K562 (cell line): ENCODE measurements at regions not wholly inside any gene's neighbourhood (a gene's known extent, or its start where the extent isn't known, plus 50 kb on each side); places are given as distances from the start of the nearest gene placed in this dataset.

Source experiments
- ATAC-seq: fragments of 200-7000 bp; cut with Tn5 transposase; 3 replicates; pipeline ENCODE4 v1.9.1; 2020; ENCODE audit warnings: moderate library complexity
- BruUV-seq: library from RNA; stranded (reverse); fragments of 400-500 nt; replicated peaks from 2 replicates; lab custom pipeline; 2021; lab: Mats Ljungman, UMichigan
- CTCF ChIA-PET: fragments of 300-600 bp; formaldehyde crosslinking; extraction: SDS; loops from one replicate; lab custom pipeline; 2021; ENCODE audit warnings: low intra/inter-chr PET ratio; lab: Yijun Ruan, JAX
- POLR2A ChIA-PET: fragments of 300-600, 350-650 bp; sonication (Branson Sonifier 250); formaldehyde crosslinking; extraction: SDS; loops from one replicate; lab custom pipeline; 2021; ENCODE audit warnings: antibody characterized with exemption, inconsistent platforms; lab: Yijun Ruan, JAX
- DNase-seq, 4 experiments: peaks; one replicate each; pipeline versions ENCODE4 v3.0.0 to v3.0.0-alpha.2; 2011 to 2018; ENCODE audit warnings: low spot score in 3 of 4, mixed read lengths in 3 of 4; ENCODE audit errors: extremely low read depth in 1 of 4
- FAIRE-seq: peaks from 2 replicates; lab custom pipeline; 2011; peaks lifted over from hg19 to GRCh38; lab: Jason Lieb, UNC
- H2AFZ ChIP-seq: 2 replicates; pipeline ENCODE4 v1.6.0; 2011; ENCODE audit warnings: low read depth, low read length, control low read depth, inconsistent platforms
- H3K27ac ChIP-seq: fragments of 200-600 bp; 3 replicates; pipeline ENCODE4 v1.8.0; 2011; ENCODE audit warnings: low read depth, mild to moderate bottlenecking, control low read depth, inconsistent platforms, low read length, moderate library complexity, mixed read lengths; ENCODE audit errors: extremely low read depth
- H3K27me3 ChIP-seq, 2 experiments: fragments of 300-600 bp in 1 of 2; 2 replicates in 1 of 2; 3 replicates in 1 of 2; pipeline versions ENCODE4 v1.6.0 to v1.8.0; 2011; ENCODE audit warnings: inconsistent platforms in 2 of 2, low read length in 2 of 2, mild to moderate bottlenecking in 1 of 2, mixed read lengths in 1 of 2, moderate library complexity in 1 of 2; ENCODE audit not compliant: control insufficient read depth in 2 of 2, insufficient read depth in 2 of 2
- H3K36me3 ChIP-seq: fragments of 300-600 bp; 3 replicates; pipeline ENCODE4 v1.8.0; 2011; ENCODE audit warnings: mild to moderate bottlenecking, low read length, inconsistent platforms; ENCODE audit not compliant: control insufficient read depth, insufficient read depth
- H3K4me1 ChIP-seq, 2 experiments: fragments of 200-600 bp in 1 of 2; replicated peaks in 1 of 2; 2 replicates in 1 of 2; 3 replicates in 1 of 2; pipeline versions ENCODE4 v1.5.1 to v1.8.0; 2011; ENCODE audit warnings: inconsistent platforms in 2 of 2, low read length in 2 of 2, mild to moderate bottlenecking in 1 of 2, mixed read lengths in 1 of 2, moderate library complexity in 1 of 2; ENCODE audit not compliant: control insufficient read depth in 2 of 2, insufficient read depth in 2 of 2
- H3K4me2 ChIP-seq: 2 replicates; pipeline ENCODE4 v1.6.1; 2011; ENCODE audit warnings: low read length, control low read depth, inconsistent platforms, mixed read lengths; ENCODE audit not compliant: insufficient read depth
- H3K4me3 ChIP-seq: fragments of 200-600 bp; sonication (generic), shearing (Covaris generic); 2 replicates; pipeline ENCODE4 v1.5.1; 2016; ENCODE audit warnings: control low read depth, inconsistent platforms
- H3K79me2 ChIP-seq: fragments of 200-600 bp; 3 replicates; pipeline ENCODE4 v1.8.0; 2011; ENCODE audit warnings: low read length, inconsistent platforms; ENCODE audit not compliant: control insufficient read depth, insufficient read depth
- H3K9ac ChIP-seq, 2 experiments: 2 replicates each; pipeline versions ENCODE4 v1.6.0 to v1.6.1; 2011; ENCODE audit warnings: low read depth in 2 of 2, low read length in 2 of 2, control low read depth in 1 of 2, inconsistent platforms in 1 of 2, mild to moderate bottlenecking in 1 of 2, mixed read lengths in 1 of 2; ENCODE audit not compliant: insufficient read depth in 1 of 2
- H3K9me1 ChIP-seq: one replicate; pipeline ENCODE4 v1.6.0; 2011; ENCODE audit warnings: inconsistent platforms, mild to moderate bottlenecking, low read length, moderate library complexity; ENCODE audit not compliant: control insufficient read depth, insufficient read depth
- H3K9me3 ChIP-seq: replicated peaks from 2 replicates; pipeline ENCODE4 v1.5.1; 2011; ENCODE audit warnings: low read depth, low read length, inconsistent platforms; ENCODE audit not compliant: control insufficient read depth, insufficient read depth
- H4K20me1 ChIP-seq: replicated peaks from 2 replicates; pipeline ENCODE4 v1.6.1; 2011; ENCODE audit warnings: low read length, inconsistent platforms, mixed read lengths; ENCODE audit not compliant: control insufficient read depth, insufficient read depth
- ESRRB ChIP-seq: fragments of 250-450 bp; sonication (Bioruptor Pico); IDR thresholded peaks from 2 replicates; pipeline ENCODE4 v1.5.0; 2020; ENCODE audit warnings: mild to moderate bottlenecking, moderate library complexity, borderline replicate concordance
- SRF ChIP-seq, 2 experiments: fragments of 250-450, 450-650 bp in 1 of 2; sonication (Bioruptor Pico) in 1 of 2; sonication (generic) in 1 of 2; formaldehyde crosslinking; IDR thresholded peaks; 2 replicates each; pipeline versions ENCODE4 v1.5.0 to v1.5.1; 2020 to 2022; ENCODE audit warnings: mild to moderate bottlenecking in 1 of 2, missing genetic modification reagents in 1 of 2
- ZBTB40 ChIP-seq, 2 experiments: fragments of 450-650 bp in 1 of 2; sonication (generic) in 1 of 2; formaldehyde crosslinking in 1 of 2; IDR thresholded peaks; 2 replicates each; pipeline versions ENCODE4 v1.7.1 to v1.9.0; 2016 to 2022; ENCODE audit warnings: inconsistent platforms in 1 of 2, mild to moderate bottlenecking in 1 of 2, missing genetic modification reagents in 1 of 2
- ZNF431 ChIP-seq: sonication (generic); formaldehyde crosslinking; IDR thresholded peaks from 2 replicates; pipeline ENCODE4 v1.8.0; 2022; ENCODE audit warnings: mild to moderate bottlenecking, missing genetic modification reagents
- WGBS: fragments of 100-300 bp; shearing (Covaris generic); methylation state at CpG from one replicate; pipeline ENCODE4 v1.1.6; 2016; ENCODE audit warnings: low coverage, mixed read lengths; ENCODE audit not compliant: insufficient coverage; ENCODE audit errors: missing lambda C conversion rate; 5-methylcytosine and 5-hydroxymethylcytosine counted together
- in situ Hi-C: fragments of 300-500 bp; cut with MboI; formaldehyde crosslinking; loops from 4 replicates; pipeline ENCODE4 v1.15.0; 2018; ENCODE audit warnings: inconsistent platforms, mixed read lengths
- intact Hi-C: fragments of 100-400 bp; cut with micrococcal nuclease; formaldehyde crosslinking; loops from 2 replicates; pipeline ENCODE4 v1.14.2; 2022
- TF ChIP-seq, protein P1 (sequence below), 2 experiments: IDR thresholded peaks; 2 replicates each; pipeline ENCODE4 v1.6.1; 2011; ENCODE audit warnings: borderline replicate concordance in 1 of 2, control low read depth in 1 of 2, low read depth in 1 of 2, low read length in 1 of 2, mild to moderate bottlenecking in 1 of 2, mixed read lengths in 1 of 2, moderate library complexity in 1 of 2; ENCODE audit not compliant: insufficient read depth in 1 of 2, insufficient read length in 1 of 2, poor library complexity in 1 of 2, severe bottlenecking in 1 of 2; ENCODE audit errors: extremely low read depth in 1 of 2
- TF ChIP-seq, protein P2 (sequence below): fragments of 450-650 bp; IDR thresholded peaks from 2 replicates; pipeline ENCODE4 v1.7.0; 2016; ENCODE audit warnings: borderline replicate concordance

DNA sequence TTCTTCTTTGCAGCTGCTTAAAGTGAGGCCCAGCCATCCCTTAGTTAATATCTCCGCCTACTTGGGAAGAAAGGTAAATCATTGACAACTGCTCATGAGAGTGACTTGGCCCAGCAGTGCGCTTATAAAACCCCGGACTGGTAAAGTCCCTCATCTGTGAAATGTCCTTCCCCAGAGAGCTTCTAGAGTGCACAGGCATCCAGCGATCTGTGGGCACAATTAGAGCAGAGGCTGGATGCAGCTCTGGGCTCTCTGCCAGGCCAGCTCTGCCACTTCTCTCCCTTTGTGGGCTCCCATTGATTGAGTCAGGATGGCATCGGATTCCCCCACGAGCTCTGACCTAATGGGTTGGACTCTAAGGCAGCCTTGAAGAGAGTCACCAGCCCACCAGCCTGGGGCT lies 219.0 kb upstream of the LINGO1 start:
- no peak for ATAC-seq
- in situ Hi-C loops = no loop called here
- H3K27me3 ChIP-seq = peaks cover 28 to 35% of the 10 kb centered on the region in 2 experiments
- TF ChIP-seq, protein P1, sequence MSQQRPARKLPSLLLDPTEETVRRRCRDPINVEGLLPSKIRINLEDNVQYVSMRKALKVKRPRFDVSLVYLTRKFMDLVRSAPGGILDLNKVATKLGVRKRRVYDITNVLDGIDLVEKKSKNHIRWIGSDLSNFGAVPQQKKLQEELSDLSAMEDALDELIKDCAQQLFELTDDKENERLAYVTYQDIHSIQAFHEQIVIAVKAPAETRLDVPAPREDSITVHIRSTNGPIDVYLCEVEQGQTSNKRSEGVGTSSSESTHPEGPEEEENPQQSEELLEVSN (IDR thresholded peaks at IDR 0.05; ENCODE audit: borderline replicate concordance in 1 of 2, extremely low read depth in 1 of 2, insufficient read depth in 1 of 2, insufficient read length in 1 of 2, low read depth in 1 of 2, low read length in 1 of 2, poor library complexity in 1 of 2, severe bottlenecking in 1 of 2) = no peak
- no peak for TF ChIP-seq ZBTB40 (IDR thresholded peaks at IDR 0.05)
- no peak for TF ChIP-seq ZBTB40 (CRISPR knock-in tag; IDR thresholded peaks at IDR 0.05)
- no peak for TF ChIP-seq SRF (CRISPR knock-in tag; IDR thresholded peaks at IDR 0.05)
- TF ChIP-seq ESRRB (CRISPR knock-in tag) = no peak
- no peak for TF ChIP-seq ZNF431 (CRISPR knock-in tag)
- TF ChIP-seq, protein P2, sequence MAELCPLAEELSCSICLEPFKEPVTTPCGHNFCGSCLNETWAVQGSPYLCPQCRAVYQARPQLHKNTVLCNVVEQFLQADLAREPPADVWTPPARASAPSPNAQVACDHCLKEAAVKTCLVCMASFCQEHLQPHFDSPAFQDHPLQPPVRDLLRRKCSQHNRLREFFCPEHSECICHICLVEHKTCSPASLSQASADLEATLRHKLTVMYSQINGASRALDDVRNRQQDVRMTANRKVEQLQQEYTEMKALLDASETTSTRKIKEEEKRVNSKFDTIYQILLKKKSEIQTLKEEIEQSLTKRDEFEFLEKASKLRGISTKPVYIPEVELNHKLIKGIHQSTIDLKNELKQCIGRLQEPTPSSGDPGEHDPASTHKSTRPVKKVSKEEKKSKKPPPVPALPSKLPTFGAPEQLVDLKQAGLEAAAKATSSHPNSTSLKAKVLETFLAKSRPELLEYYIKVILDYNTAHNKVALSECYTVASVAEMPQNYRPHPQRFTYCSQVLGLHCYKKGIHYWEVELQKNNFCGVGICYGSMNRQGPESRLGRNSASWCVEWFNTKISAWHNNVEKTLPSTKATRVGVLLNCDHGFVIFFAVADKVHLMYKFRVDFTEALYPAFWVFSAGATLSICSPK = no peak

More for the DNA sequence above, 219.0 kb upstream of the LINGO1 start:
- POLR2A ChIA-PET = interaction anchor here (1.3 kb wide), 1 partner anchor 10 kb away, joined by 6 read pairs; no protein-coding TSS in a partner anchor
- H3K4me1 ChIP-seq = peaks cover 0 to 3% of the 10 kb centered on the region in 2 experiments; a peak in 1 of 5 replicates
- H3K9me3 ChIP-seq = no peaks in the 10 kb centered on the region
- FAIRE-seq (no peak), DNase-seq (no peak)
- no peaks in the 10 kb centered on the region for H4K20me1 ChIP-seq
- no peak overlapping the region for H2AFZ ChIP-seq
- WGBS = 2% methylated on average over 6 of the region's 6 CpGs
- intact Hi-C loops = no loop called here
- CTCF ChIA-PET = no interaction called here
- no peaks in the 10 kb centered on the region for H3K36me3 ChIP-seq
- no peak overlapping the region for H3K9ac ChIP-seq
- no peaks in the 10 kb centered on the region for H3K9me1 ChIP-seq
- no peaks in the 10 kb centered on the region for H3K79me2 ChIP-seq
- no peak overlapping the region for H3K4me2 ChIP-seq
- BruUV-seq = no TSS peak
- H3K4me3 ChIP-seq = no peak overlapping the region
- H3K27ac ChIP-seq = no peak overlapping the region
